Sigmoid colon (tissue), 4 donors: ENCODE measurements at regions not wholly inside any gene's neighbourhood (a gene's known extent, or its start where the extent isn't known, plus 50 kb on each side); places are given as distances from the start of the nearest gene placed in this dataset.

Experiments
- EP300 ChIP-seq, 4 donors: sonication (generic); formaldehyde crosslinking; IDR thresholded peaks; one replicate each; pipeline ENCODE4 v1.6.1; 2017; ENCODE audit warnings: antibody characterized with exemption in 4 of 4
- POLR2A ChIP-seq, 2 donors: fragments of 450-650 bp; IDR thresholded peaks; one replicate each; pipeline ENCODE4 v1.6.1; 2016; ENCODE audit warnings: antibody characterized with exemption in 2 of 2, mild to moderate bottlenecking in 2 of 2, moderate library complexity in 2 of 2
- TF ChIP-seq, protein P1 (sequence below), 4 experiments: fragments of 450-650 bp in 3 of 4; fragments of 200-600 bp in 1 of 4; IDR thresholded peaks; one replicate each; pipeline ENCODE4 v1.5.1; 2016 to 2019; ENCODE audit warnings: antibody characterized with exemption in 4 of 4, mild to moderate bottlenecking in 3 of 4, moderate library complexity in 2 of 4

DNA sequence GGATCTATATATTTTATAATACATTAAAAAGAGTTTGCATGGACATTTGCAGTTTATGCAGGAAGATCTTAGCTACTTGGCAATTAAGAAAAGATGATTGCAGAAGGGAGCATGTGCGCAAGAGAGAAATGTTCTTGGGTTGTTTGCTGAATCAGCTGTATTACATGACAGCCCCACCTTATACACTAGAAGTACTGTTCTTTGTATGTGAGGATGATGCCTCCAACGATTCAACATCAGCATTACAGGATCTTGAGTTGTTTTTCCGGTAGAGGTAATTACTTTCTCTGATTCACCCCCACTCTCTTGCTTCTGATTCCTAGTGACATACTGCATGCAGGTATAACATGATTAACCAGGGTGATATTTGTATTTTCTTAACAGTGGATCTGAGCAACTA, 140.8 kb downstream of the PCDH7 start:
- no peak for TF ChIP-seq POLR2A (IDR thresholded peaks at IDR 0.05)
- TF ChIP-seq, protein P1, sequence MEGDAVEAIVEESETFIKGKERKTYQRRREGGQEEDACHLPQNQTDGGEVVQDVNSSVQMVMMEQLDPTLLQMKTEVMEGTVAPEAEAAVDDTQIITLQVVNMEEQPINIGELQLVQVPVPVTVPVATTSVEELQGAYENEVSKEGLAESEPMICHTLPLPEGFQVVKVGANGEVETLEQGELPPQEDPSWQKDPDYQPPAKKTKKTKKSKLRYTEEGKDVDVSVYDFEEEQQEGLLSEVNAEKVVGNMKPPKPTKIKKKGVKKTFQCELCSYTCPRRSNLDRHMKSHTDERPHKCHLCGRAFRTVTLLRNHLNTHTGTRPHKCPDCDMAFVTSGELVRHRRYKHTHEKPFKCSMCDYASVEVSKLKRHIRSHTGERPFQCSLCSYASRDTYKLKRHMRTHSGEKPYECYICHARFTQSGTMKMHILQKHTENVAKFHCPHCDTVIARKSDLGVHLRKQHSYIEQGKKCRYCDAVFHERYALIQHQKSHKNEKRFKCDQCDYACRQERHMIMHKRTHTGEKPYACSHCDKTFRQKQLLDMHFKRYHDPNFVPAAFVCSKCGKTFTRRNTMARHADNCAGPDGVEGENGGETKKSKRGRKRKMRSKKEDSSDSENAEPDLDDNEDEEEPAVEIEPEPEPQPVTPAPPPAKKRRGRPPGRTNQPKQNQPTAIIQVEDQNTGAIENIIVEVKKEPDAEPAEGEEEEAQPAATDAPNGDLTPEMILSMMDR (IDR thresholded peaks at IDR 0.05): no peak
- no peak for TF ChIP-seq EP300 (IDR thresholded peaks at IDR 0.05)
